Fibroblast of pulmonary artery (primary cell): ENCODE measurements at regions not wholly inside any gene's neighbourhood (a gene's known extent, or its start where the extent isn't known, plus 50 kb on each side); places are given as distances from the start of the nearest gene placed in this dataset.

ENCODE experiments used
- DNase-seq: peaks from one replicate; pipeline ENCODE4 v3.0.0-alpha.2; 2010; ENCODE audit warnings: low read depth
- H3K4me3 ChIP-seq: replicated peaks from 2 replicates; pipeline ENCODE4 v1.5.1; 2011; ENCODE audit warnings: low read depth, mild to moderate bottlenecking, control low read depth, low read length, moderate library complexity
- TF ChIP-seq, protein P1 (sequence below): IDR thresholded peaks from 2 replicates; pipeline ENCODE4 v1.5.1; 2011; ENCODE audit warnings: mild to moderate bottlenecking, control low read depth, low read length, inconsistent platforms; ENCODE audit errors: missing control alignments

DNA sequence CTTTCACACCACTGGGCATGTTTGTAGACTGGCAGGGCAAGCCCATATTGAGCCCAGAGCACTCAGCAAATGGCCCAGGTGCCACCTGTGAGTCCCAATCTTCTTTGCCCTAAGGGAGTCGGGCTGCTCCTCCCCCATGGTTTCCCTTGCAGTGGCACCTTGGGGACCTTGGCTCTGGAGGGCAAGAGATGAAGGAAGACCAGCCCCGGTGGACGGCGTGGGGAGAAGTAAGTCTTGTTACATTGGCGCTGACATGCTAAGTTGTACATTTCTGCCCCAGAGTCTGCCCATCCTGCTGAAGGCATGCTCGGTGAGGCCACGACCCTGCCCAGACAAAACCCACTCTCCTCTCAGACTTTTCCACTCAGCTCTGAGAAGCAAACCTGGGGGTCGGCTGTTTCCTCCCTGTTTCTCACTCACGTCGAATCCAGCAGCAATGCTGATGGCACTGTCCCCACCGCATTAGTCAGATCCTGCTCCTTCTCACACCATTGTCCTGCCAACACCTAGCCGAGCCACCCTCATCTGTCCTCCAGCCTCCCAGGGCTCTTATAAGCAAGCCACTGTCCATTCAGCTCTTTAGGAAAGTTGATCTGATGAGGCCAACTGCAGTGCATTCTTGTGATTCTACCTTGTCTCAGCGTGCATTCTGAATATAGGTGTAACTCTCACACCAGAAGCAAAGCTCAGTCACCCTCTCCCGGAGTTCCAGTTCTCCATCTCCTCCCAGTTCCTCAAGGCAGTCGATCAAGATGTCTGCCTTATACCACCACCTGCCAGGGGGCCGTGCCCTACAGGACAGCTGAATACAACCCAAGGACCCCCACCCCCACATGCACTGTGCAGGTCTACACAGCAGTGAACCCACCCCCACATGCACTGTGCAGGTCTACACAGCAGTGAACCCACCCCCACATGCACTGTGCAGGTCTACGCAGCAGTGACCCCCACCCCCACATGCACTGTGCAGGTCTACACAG lies 827.1 kb downstream of the TBC1D22A start:
- no peak overlapping the region for H3K4me3 ChIP-seq
- TF ChIP-seq, protein P1, sequence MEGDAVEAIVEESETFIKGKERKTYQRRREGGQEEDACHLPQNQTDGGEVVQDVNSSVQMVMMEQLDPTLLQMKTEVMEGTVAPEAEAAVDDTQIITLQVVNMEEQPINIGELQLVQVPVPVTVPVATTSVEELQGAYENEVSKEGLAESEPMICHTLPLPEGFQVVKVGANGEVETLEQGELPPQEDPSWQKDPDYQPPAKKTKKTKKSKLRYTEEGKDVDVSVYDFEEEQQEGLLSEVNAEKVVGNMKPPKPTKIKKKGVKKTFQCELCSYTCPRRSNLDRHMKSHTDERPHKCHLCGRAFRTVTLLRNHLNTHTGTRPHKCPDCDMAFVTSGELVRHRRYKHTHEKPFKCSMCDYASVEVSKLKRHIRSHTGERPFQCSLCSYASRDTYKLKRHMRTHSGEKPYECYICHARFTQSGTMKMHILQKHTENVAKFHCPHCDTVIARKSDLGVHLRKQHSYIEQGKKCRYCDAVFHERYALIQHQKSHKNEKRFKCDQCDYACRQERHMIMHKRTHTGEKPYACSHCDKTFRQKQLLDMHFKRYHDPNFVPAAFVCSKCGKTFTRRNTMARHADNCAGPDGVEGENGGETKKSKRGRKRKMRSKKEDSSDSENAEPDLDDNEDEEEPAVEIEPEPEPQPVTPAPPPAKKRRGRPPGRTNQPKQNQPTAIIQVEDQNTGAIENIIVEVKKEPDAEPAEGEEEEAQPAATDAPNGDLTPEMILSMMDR: no peak
- no peak for DNase-seq

DNA sequence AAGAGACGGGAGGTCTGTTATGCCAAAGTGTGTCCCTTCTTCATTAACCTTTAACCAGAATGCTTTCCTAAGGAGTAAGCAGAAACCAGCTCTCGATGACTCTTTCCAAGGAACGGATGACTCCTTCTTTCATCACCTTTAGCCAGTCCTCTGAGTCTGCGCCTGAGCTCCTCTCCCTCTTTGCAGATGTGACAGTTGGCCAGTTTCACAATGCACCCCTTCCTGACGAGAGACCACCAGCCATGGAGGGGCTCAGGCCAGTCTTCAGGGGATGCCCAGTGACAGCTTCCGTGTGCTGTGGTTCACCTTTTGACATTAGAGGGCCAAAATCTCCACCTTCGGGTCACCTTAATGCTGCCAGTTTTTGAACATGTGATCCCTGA lies 826.1 kb downstream of the TBC1D22A start:
- H3K4me3 ChIP-seq: no peak overlapping the region
- TF ChIP-seq, protein P1: no peak
- DNase-seq: no peak

DNA sequence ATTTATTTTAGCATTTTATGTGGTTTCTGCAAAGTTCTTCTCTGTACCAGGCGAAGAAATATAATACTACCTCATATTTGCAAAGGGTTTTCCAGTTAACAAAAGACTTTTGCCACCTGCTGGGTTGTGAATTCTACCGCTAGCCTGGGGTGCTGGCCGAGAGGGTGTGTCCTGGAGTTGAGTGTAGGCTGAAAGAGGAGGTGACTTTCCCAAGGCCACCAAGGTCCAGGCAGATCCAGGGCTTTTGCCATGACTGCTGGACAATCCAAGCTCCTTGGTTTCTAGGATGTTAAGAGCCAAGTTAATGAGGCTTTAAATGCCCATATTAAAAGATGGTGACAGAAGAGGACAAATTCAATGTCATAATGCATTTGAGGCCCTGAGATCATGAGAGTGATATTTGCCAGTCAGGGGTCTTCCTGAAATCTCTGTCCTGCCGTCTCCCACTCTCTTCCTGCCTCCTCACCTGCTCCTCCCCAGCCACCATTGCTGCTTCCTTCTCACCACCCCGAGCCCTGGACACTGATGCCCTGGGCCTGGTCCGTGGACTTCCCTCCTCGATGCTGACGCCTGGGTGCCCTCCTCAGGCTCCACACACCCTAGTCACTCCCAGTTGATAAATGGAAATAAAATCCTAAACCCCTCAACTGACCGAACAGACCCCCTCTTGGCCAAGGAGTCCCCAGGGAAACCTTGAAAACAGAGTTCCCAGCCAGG lies 825.6 kb downstream of the TBC1D22A start:
- TF ChIP-seq, protein P1: no peak
- H3K4me3 ChIP-seq: no peak overlapping the region
- DNase-seq: no peak

DNA sequence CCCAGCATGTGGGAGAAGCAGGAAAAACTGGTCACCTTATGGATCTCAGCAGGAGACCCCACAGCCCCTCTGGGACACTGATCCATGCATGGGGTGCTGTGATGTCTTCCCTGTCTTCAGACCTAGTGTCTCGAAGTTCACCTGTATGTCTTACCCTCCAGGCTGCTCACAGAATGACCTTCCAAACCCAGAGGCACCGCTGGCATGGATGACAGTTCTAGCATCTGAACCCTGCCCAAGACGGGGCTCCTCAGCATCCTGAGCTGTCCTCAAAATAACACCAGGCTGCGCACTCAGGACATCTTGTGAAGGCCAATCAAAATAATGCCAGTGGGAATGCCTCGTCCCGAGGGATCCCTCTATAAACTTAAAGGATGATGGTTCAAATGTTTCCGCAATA lies 824.9 kb downstream of the TBC1D22A start:
- no peak overlapping the region for H3K4me3 ChIP-seq
- no peak for DNase-seq
- TF ChIP-seq, protein P1: no peak

DNA sequence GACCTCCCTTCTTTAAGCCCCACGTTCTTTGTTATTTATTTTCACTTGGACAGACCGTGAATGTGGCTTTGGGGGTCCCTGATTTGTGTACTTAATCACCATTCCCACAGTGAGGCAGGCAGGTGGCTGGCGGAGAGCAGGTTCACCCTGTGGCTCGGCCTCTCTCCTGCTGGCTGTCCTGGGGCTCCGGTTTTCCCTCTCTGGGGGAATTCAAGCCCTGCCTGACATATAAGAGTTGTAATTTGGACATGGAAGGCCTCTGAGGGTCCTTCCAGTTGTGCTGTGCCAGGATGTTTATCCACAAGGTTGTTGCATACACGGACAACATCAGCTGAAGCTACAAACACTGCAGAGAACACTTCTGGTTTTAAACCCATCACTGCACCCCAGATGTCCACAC lies 824.5 kb downstream of the TBC1D22A start:
- TF ChIP-seq, protein P1: no peak
- H3K4me3 ChIP-seq: no peak overlapping the region
- no peak for DNase-seq

DNA sequence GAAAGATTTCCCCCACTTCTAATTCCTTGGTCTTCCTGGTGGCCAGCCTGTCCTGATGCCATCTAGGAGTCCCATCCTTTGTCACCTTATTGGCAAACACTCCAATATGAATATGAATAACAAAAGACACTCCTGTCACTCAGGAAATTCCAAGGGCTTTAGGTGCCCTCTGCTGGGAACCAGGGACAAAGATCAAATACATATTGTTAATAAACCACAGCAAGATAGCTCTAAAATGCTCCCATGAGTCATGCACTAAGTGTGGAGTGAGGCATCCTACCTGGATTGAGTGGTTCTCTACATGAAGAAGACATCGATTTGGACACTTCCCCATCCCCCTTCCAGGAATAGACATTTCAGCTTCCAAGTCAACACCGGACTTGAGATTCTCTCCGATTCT lies 823.6 kb downstream of the TBC1D22A start:
- TF ChIP-seq, protein P1: no peak
- H3K4me3 ChIP-seq: no peak overlapping the region
- DNase-seq: no peak
